ENCODE measurements at regions not wholly inside any gene's neighbourhood (a gene's known extent, or its start where the extent isn't known, plus 50 kb on each side); places are given as distances from the start of the nearest gene placed in this dataset.

DNA sequence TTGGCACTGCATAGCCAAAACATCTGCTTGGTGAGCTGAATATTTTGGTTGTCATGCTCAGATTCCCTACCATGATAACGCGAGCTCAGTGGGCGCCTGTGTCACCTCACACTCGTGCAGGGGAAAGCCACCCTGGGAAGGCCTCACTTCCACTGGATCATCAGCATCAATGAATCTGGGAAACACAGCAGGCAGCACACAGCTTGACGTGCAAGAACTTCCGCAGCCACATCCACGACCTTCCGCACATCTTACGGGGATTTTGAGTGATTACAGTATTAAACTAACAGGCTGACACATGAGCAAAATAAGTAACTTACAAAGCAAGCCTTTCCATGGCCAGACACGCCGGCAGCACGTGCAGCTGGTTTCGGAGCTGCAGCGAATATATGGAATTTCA is 54.7 kb upstream of the FOXF1 start:
- H3K36me3 ChIP-seq (ENCODE audit: low read depth, missing control alignments): no peaks in the 10 kb centered on the region
- intact Hi-C loops (cut with DNase I; ENCODE audit: low total_unique reads): no loop called here
- no peaks in the 10 kb centered on the region for H3K9me3 ChIP-seq
- H3K4me3 ChIP-seq: no peak overlapping the region
- TF ChIP-seq POLR2A (IDR thresholded peaks at IDR 0.05): no peak
- no peak for TF ChIP-seq CTCF (IDR thresholded peaks at IDR 0.05)
- no peaks in the 10 kb centered on the region for H3K4me1 ChIP-seq
- DNase-seq: no peak
- no peak overlapping the region for H3K27ac ChIP-seq
- 76 to 79% methylated on average over 14 of the region's 14 CpGs for WGBS, 2 donors
- H3K27me3 ChIP-seq: no peaks in the 10 kb centered on the region

DNA sequence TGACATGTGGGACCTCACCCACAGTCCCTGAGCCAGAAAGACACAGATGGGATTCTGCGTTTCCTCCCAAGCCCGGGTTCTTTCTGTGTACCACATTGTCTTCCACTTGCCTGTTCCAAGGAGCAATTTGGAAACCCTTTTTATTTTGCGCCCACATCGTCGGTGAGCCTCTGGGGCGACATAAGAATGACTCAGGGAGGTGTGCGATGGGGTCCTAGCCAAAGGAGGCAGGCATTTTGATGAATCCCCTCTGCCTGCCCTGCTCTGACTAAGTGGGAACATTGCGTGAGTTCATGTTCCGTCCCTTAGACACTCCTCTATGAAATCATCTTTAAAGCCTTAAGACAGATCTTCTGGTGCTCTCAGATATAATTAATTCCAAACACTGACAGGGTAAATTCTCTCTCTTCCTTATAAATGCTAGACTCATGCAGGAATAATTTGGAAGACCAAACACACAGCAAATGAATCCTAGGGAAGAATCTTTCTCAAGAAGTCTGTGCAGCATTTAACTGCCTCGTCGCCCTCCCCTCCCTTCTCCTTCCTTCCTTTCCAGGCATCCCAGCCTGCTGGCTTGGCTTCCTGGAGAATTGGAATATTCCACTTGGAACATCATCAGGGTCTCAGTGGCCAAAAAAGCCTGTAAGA is 52.7 kb upstream of the FOXF1 start:
- H3K9me3 ChIP-seq: no peaks in the 10 kb centered on the region
- H3K4me1 ChIP-seq: no peaks in the 10 kb centered on the region
- DNase-seq: no peak
- 29 to 44% methylated on average over 11 of the region's 11 CpGs for WGBS, 2 donors
- H3K27me3 ChIP-seq: no peaks in the 10 kb centered on the region
- no peak overlapping the region for H3K4me3 ChIP-seq
- no peak overlapping the region for H3K27ac ChIP-seq
- no peaks in the 10 kb centered on the region for H3K36me3 ChIP-seq (ENCODE audit: low read depth, missing control alignments)
- intact Hi-C loops (cut with DNase I; ENCODE audit: low total_unique reads): no loop called here
- TF ChIP-seq POLR2A (IDR thresholded peaks at IDR 0.05) (no peak), CTCF (IDR thresholded peaks at IDR 0.05) (no peak)

DNA sequence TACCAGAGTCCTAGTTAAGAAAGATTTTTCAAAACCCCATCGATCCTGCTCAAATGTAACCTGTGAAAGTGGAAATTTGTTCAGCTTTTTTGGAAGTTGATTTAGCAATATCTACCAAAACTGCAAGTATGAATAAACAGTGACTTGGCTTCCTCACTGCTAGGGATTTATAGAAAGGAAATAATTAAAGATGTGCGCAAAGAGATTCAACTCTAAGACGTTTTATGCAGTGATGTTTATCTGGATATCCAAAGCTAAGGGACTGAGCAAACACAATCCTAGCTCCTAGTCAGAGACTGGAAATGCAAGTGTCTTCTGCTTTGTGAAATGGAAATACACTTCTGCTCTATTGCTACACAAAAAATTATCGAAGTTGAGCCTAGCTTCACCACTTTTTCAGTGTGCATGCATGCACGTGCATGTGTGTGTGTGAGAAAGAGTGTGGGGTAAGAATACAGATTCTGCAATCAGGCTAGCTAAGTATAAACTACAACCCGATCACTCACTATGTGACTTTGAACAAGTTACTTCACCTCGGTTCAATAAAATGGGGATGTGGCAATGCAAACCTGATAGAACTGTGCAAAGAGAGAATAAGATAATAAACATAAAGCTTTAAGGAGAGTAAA is 52.1 kb upstream of the FOXF1 start:
- H3K27me3 ChIP-seq: no peaks in the 10 kb centered on the region
- H3K27ac ChIP-seq: no peak overlapping the region
- no peak for TF ChIP-seq CTCF (IDR thresholded peaks at IDR 0.05)
- no peak for TF ChIP-seq POLR2A (IDR thresholded peaks at IDR 0.05)
- no peak for DNase-seq
- no peaks in the 10 kb centered on the region for H3K9me3 ChIP-seq
- H3K4me3 ChIP-seq: no peak overlapping the region
- no peaks in the 10 kb centered on the region for H3K36me3 ChIP-seq (ENCODE audit: low read depth, missing control alignments)
- H3K4me1 ChIP-seq: no peaks in the 10 kb centered on the region
- 55 to 57% methylated on average over 7 of the region's 7 CpGs for WGBS, 2 donors
- intact Hi-C loops (cut with DNase I; ENCODE audit: low total_unique reads): no loop called here

- H3K36me3 ChIP-seq (ENCODE audit: low read depth, missing control alignments): no peaks in the 10 kb centered on the region
- intact Hi-C loops (cut with DNase I; ENCODE audit: low total_unique reads): no loop called here
- no peaks in the 10 kb centered on the region for H3K9me3 ChIP-seq
- WGBS, 2 donors: 64 to 72% methylated on average over 10 to 13 of the region's 13 CpGs
- no peak for TF ChIP-seq CTCF (IDR thresholded peaks at IDR 0.05)
- TF ChIP-seq POLR2A (IDR thresholded peaks at IDR 0.05): no peak
- H3K27me3 ChIP-seq: no peaks in the 10 kb centered on the region
- H3K4me3 ChIP-seq: no peak overlapping the region
- no peak for DNase-seq
- H3K4me1 ChIP-seq: no peaks in the 10 kb centered on the region
- no peak overlapping the region for H3K27ac ChIP-seq
Observed at GRCh38 chr16:86459266-86459665, 51.1 kb upstream of the FOXF1 start.

Small RNAs in the stretch of these regions (small RNA-seq; reads per million reads assigned to genes)
- 0 reads per million in 2 donors for gene RF00019

Data from testis (tissue), 2 donors.